ENCODE measurements at regions not wholly inside any gene's neighbourhood (a gene's known extent, or its start where the extent isn't known, plus 50 kb on each side); places are given as distances from the start of the nearest gene placed in this dataset.

GRCh38 chr21:29475329-29475728 is 176.6 kb downstream of the BACH1 start:
- TF ChIP-seq CTCF (conservative IDR thresholded peaks at IDR 0.05; ENCODE audit: low read length) (no peak), EZH2phosphoT487 (IDR thresholded peaks at IDR 0.05; ENCODE audit: borderline replicate concordance, low read depth, low read length) (no peak)
